Fibroblast of skin of right biceps (primary cell): ENCODE measurements at regions not wholly inside any gene's neighbourhood (a gene's known extent, or its start where the extent isn't known, plus 50 kb on each side); places are given as distances from the start of the nearest gene placed in this dataset.

Experiments used
- DNase-seq: peaks from one replicate; pipeline ENCODE4 v3.0.0-alpha.2; 2013

GRCh38 chrX:117215683-117216082 lies 752.9 kb upstream of the CT83 start:
- no peak for DNase-seq

GRCh38 chrX:117196481-117196880 lies 733.7 kb upstream of the CT83 start:
- DNase-seq: no peak

- no peak for DNase-seq
Observed at GRCh38 chrX:117147249-117147648, 684.5 kb upstream of the CT83 start.

- no peak for DNase-seq
Observed at GRCh38 chrX:117138070-117138469, 675.3 kb upstream of the CT83 start.

GRCh38 chrX:117134983-117135382 lies 672.2 kb upstream of the CT83 start:
- DNase-seq: no peak

GRCh38 chrX:117120700-117121099 lies 657.9 kb upstream of the CT83 start:
- no peak for DNase-seq

GRCh38 chrX:117096528-117096927 lies 633.8 kb upstream of the CT83 start:
- DNase-seq: no peak

- DNase-seq: no peak
Observed at GRCh38 chrX:117095393-117095792, 632.6 kb upstream of the CT83 start.

GRCh38 chrX:117094149-117094548 lies 631.4 kb upstream of the CT83 start:
- DNase-seq: no peak

- DNase-seq: no peak
Observed at GRCh38 chrX:117093319-117093718, 630.5 kb upstream of the CT83 start.

- DNase-seq: no peak
Observed at GRCh38 chrX:117092641-117093040, 629.9 kb upstream of the CT83 start.

GRCh38 chrX:117063224-117063623 lies 600.4 kb upstream of the CT83 start:
- no peak for DNase-seq

GRCh38 chrX:117059848-117060247 lies 597.1 kb upstream of the CT83 start:
- DNase-seq: no peak

GRCh38 chrX:117053260-117053659 lies 590.5 kb upstream of the CT83 start:
- no peak for DNase-seq

- DNase-seq: no peak
Observed at GRCh38 chrX:117038918-117039440, 576.2 kb upstream of the CT83 start.

- no peak for DNase-seq
Observed at GRCh38 chrX:117010243-117010642, 547.5 kb upstream of the CT83 start.

- DNase-seq: no peak
Observed at GRCh38 chrX:117002981-117003380, 540.2 kb upstream of the CT83 start.

GRCh38 chrX:116975517-116975916 lies 512.7 kb upstream of the CT83 start:
- no peak for DNase-seq

- DNase-seq: no peak
Observed at GRCh38 chrX:116972362-116972761, 509.6 kb upstream of the CT83 start.

GRCh38 chrX:116961872-116962582 lies 499.3 kb upstream of the CT83 start:
- DNase-seq: no peak

GRCh38 chrX:116930311-116930710 lies 467.5 kb upstream of the CT83 start:
- no peak for DNase-seq

- no peak for DNase-seq
Observed at GRCh38 chrX:116897526-116897925, 434.8 kb upstream of the CT83 start.

GRCh38 chrX:116881961-116882360 lies 419.2 kb upstream of the CT83 start:
- no peak for DNase-seq

- peak; percentile 74 for DNase-seq
Observed at GRCh38 chrX:116873671-116874070, 410.9 kb upstream of the CT83 start.

- peak; percentile 16 for DNase-seq
Observed at GRCh38 chrX:116872931-116873330, 410.2 kb upstream of the CT83 start.
